HEK293 (cell line): ENCODE measurements at regions not wholly inside any gene's neighbourhood (a gene's known extent, or its start where the extent isn't known, plus 50 kb on each side); places are given as distances from the start of the nearest gene placed in this dataset.

Source experiments
- CTCF ChIA-PET: fragments of 350-600 bp; formaldehyde crosslinking; extraction: SDS; loops from one replicate; lab custom pipeline; 2021; ENCODE audit warnings: antibody characterized with exemption; lab: Yijun Ruan, JAX
- POLR2A ChIA-PET: fragments of 300-600 bp; formaldehyde crosslinking; extraction: SDS; loops from one replicate; lab custom pipeline; 2020; ENCODE audit warnings: antibody characterized with exemption, inconsistent platforms; lab: Yijun Ruan, JAX
- H3K27ac ChIP-seq: fragments of 200-500 bp; sonication (Bioruptor generic); 2 replicates; pipeline ENCODE4 v1.5.1; 2014; ENCODE audit warnings: low read depth, low read length, control low read depth, inconsistent platforms; ENCODE audit errors: extremely low read depth
- H3K36me3 ChIP-seq, 2 experiments: fragments of 200-500 bp in 1 of 2; sonication (Bioruptor generic) in 1 of 2; 1 replicate in 1 of 2; 2 replicates in 1 of 2; pipeline ENCODE4 v1.5.1; 2014 to 2017; ENCODE audit warnings: inconsistent platforms in 2 of 2, low read length in 2 of 2; ENCODE audit not compliant: control insufficient read depth in 2 of 2, insufficient read depth in 1 of 2
- H3K4me1 ChIP-seq: fragments of 200-500 bp; sonication (Bioruptor generic); 2 replicates; pipeline ENCODE4 v1.5.1; 2014; ENCODE audit warnings: mild to moderate bottlenecking, low read length, inconsistent platforms; ENCODE audit not compliant: control insufficient read depth, insufficient read depth
- H3K4me3 ChIP-seq: 2 replicates; pipeline ENCODE4 v1.5.1; 2011; ENCODE audit warnings: low read depth, mild to moderate bottlenecking, control low read depth, low read length, moderate library complexity
- H3K9me3 ChIP-seq: fragments of 200-500 bp; sonication (Bioruptor generic); 2 replicates; pipeline ENCODE4 v1.5.1; 2014; ENCODE audit warnings: low read depth, low read length, inconsistent platforms; ENCODE audit not compliant: control insufficient read depth, insufficient read depth
- KLF1 ChIP-seq: fragments of 450-650 bp; formaldehyde crosslinking; IDR thresholded peaks from 2 replicates; pipeline ENCODE4 v1.5.1; 2016; ENCODE audit warnings: missing biosample characterization, missing genetic modification characterization
- MEIS1 ChIP-seq: sonication (generic); formaldehyde crosslinking; IDR thresholded peaks from 2 replicates; pipeline ENCODE4 v1.8.1; 2022; ENCODE audit warnings: missing genetic modification reagents, mild to moderate bottlenecking, borderline replicate concordance
- PBX3 ChIP-seq: sonication (generic); formaldehyde crosslinking; IDR thresholded peaks from 2 replicates; pipeline ENCODE4 v1.8.1; 2022; ENCODE audit warnings: mild to moderate bottlenecking, moderate library complexity, missing genetic modification reagents
- SCRT2 ChIP-seq: fragments of 450-650 bp; formaldehyde crosslinking; IDR thresholded peaks from 2 replicates; pipeline ENCODE4 v1.5.1; 2016; ENCODE audit warnings: missing biosample characterization, missing genetic modification characterization
- YY1 ChIP-seq: fragments of 450-650 bp; formaldehyde crosslinking; IDR thresholded peaks from 2 replicates; pipeline ENCODE4 v1.5.1; 2018; ENCODE audit warnings: missing biosample characterization, missing genetic modification characterization
- ZBTB1 ChIP-seq: fragments of 450-650 bp; formaldehyde crosslinking; IDR thresholded peaks from 2 replicates; pipeline ENCODE4 v1.5.1; 2016; ENCODE audit warnings: missing biosample characterization, missing genetic modification characterization
- ZBTB20 ChIP-seq: fragments of 450-650 bp; formaldehyde crosslinking; IDR thresholded peaks from 2 replicates; pipeline ENCODE4 v1.5.1; 2016; ENCODE audit warnings: missing biosample characterization, missing genetic modification characterization
- ZBTB6 ChIP-seq: fragments of 450-650 bp; formaldehyde crosslinking; IDR thresholded peaks from 2 replicates; pipeline ENCODE4 v1.5.1; 2017; ENCODE audit warnings: missing biosample characterization, missing genetic modification characterization
- ZBTB7A ChIP-seq: fragments of 450-650 bp; formaldehyde crosslinking; IDR thresholded peaks from 2 replicates; pipeline ENCODE4 v1.5.1; 2016; ENCODE audit warnings: low read depth, missing biosample characterization, missing genetic modification characterization
- ZNF169 ChIP-seq: fragments of 450-650 bp; formaldehyde crosslinking; IDR thresholded peaks from 2 replicates; pipeline ENCODE4 v1.5.1; 2016; ENCODE audit warnings: missing biosample characterization, missing genetic modification characterization
- ZNF2 ChIP-seq: fragments of 450-650 bp; formaldehyde crosslinking; IDR thresholded peaks from 2 replicates; pipeline ENCODE4 v1.5.1; 2016; ENCODE audit warnings: missing biosample characterization, missing genetic modification characterization
- ZNF221 ChIP-seq: fragments of 450-650 bp; formaldehyde crosslinking; IDR thresholded peaks from 2 replicates; pipeline ENCODE4 v1.5.1; 2017; ENCODE audit warnings: missing biosample characterization, missing genetic modification characterization, borderline replicate concordance
- ZNF354C ChIP-seq: fragments of 450-650 bp; formaldehyde crosslinking; IDR thresholded peaks from 2 replicates; pipeline ENCODE4 v1.5.1; 2016; ENCODE audit warnings: missing biosample characterization, missing genetic modification characterization, low read depth, borderline replicate concordance
- ZNF398 ChIP-seq: fragments of 450-650 bp; formaldehyde crosslinking; IDR thresholded peaks from 2 replicates; pipeline ENCODE4 v1.5.1; 2017; ENCODE audit warnings: missing biosample characterization, missing genetic modification characterization
- ZNF473 ChIP-seq: fragments of 450-650 bp; formaldehyde crosslinking; IDR thresholded peaks from 2 replicates; pipeline ENCODE4 v1.5.1; 2017; ENCODE audit warnings: missing biosample characterization, missing genetic modification characterization
- ZNF501 ChIP-seq: fragments of 450-650 bp; formaldehyde crosslinking; IDR thresholded peaks from 2 replicates; pipeline ENCODE4 v1.5.1; 2016; ENCODE audit warnings: missing biosample characterization, missing genetic modification characterization
- ZNF510 ChIP-seq: fragments of 450-650 bp; formaldehyde crosslinking; IDR thresholded peaks from 2 replicates; pipeline ENCODE4 v1.5.1; 2018; ENCODE audit warnings: mild to moderate bottlenecking, missing genetic modification characterization, missing biosample characterization; ENCODE audit not compliant: insufficient replicate concordance
- ZNF571 ChIP-seq: fragments of 450-650 bp; formaldehyde crosslinking; IDR thresholded peaks from 2 replicates; pipeline ENCODE4 v1.5.0; 2017; ENCODE audit warnings: missing biosample characterization, missing genetic modification characterization
- ZNF747 ChIP-seq: fragments of 450-650 bp; formaldehyde crosslinking; IDR thresholded peaks from 2 replicates; pipeline ENCODE4 v1.5.1; 2016; ENCODE audit warnings: missing biosample characterization, missing genetic modification characterization
- ZNF792 ChIP-seq: fragments of 450-650 bp; formaldehyde crosslinking; IDR thresholded peaks from 2 replicates; pipeline ENCODE4 v1.5.1; 2016; ENCODE audit warnings: missing biosample characterization, missing genetic modification characterization
- TF ChIP-seq, protein P1 (sequence below): fragments of 450-650 bp; formaldehyde crosslinking; IDR thresholded peaks from 2 replicates; pipeline ENCODE4 v1.5.1; 2016; ENCODE audit warnings: missing biosample characterization, missing genetic modification characterization
- TF ChIP-seq, protein P2 (sequence below): fragments of 450-650 bp; formaldehyde crosslinking; IDR thresholded peaks from 2 replicates; pipeline ENCODE4 v1.5.1; 2017; ENCODE audit warnings: missing biosample characterization, missing genetic modification characterization
- TF ChIP-seq, protein P3 (sequence below): fragments of 450-650 bp; formaldehyde crosslinking; IDR thresholded peaks from 2 replicates; pipeline ENCODE4 v1.5.1; 2016; ENCODE audit warnings: missing biosample characterization, missing genetic modification characterization

GRCh38 chr20:11072982-11073381 is 399.2 kb upstream of the JAG1 start:
- Histone ChIP-seq H3K9me3 (no peaks in the 10 kb centered on the region), H3K4me1 (peaks cover 14% of the 10 kb centered on the region), H3K27ac (no peak overlapping the region), H3K36me3 (no peaks in the 10 kb centered on the region), H3K4me3 (no peak overlapping the region)
- CTCF ChIA-PET: interaction anchor here (0.7 kb wide), 1 partner anchor 149 kb away, joined by 4 read pairs; no protein-coding TSS in a partner anchor
- TF ChIP-seq PBX3 (CRISPR knock-in tag) (no peak), ZNF510 (tag by site-specific recombination) (no peak), ZNF169 (tag by site-specific recombination) (no peak), ZNF571 (no peak), ZNF501 (tag by site-specific recombination) (no peak), ZNF747 (tag by site-specific recombination) (no peak), ZNF398 (no peak), ZNF473 (tag by site-specific recombination) (no peak)
- TF ChIP-seq, protein P1, sequence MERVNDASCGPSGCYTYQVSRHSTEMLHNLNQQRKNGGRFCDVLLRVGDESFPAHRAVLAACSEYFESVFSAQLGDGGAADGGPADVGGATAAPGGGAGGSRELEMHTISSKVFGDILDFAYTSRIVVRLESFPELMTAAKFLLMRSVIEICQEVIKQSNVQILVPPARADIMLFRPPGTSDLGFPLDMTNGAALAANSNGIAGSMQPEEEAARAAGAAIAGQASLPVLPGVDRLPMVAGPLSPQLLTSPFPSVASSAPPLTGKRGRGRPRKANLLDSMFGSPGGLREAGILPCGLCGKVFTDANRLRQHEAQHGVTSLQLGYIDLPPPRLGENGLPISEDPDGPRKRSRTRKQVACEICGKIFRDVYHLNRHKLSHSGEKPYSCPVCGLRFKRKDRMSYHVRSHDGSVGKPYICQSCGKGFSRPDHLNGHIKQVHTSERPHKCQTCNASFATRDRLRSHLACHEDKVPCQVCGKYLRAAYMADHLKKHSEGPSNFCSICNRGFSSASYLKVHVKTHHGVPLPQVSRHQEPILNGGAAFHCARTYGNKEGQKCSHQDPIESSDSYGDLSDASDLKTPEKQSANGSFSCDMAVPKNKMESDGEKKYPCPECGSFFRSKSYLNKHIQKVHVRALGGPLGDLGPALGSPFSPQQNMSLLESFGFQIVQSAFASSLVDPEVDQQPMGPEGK: no peak
- TF ChIP-seq, protein P2, sequence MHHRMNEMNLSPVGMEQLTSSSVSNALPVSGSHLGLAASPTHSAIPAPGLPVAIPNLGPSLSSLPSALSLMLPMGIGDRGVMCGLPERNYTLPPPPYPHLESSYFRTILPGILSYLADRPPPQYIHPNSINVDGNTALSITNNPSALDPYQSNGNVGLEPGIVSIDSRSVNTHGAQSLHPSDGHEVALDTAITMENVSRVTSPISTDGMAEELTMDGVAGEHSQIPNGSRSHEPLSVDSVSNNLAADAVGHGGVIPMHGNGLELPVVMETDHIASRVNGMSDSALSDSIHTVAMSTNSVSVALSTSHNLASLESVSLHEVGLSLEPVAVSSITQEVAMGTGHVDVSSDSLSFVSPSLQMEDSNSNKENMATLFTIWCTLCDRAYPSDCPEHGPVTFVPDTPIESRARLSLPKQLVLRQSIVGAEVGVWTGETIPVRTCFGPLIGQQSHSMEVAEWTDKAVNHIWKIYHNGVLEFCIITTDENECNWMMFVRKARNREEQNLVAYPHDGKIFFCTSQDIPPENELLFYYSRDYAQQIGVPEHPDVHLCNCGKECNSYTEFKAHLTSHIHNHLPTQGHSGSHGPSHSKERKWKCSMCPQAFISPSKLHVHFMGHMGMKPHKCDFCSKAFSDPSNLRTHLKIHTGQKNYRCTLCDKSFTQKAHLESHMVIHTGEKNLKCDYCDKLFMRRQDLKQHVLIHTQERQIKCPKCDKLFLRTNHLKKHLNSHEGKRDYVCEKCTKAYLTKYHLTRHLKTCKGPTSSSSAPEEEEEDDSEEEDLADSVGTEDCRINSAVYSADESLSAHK (tag by site-specific recombination): no peak
- POLR2A ChIA-PET: no interaction called here

- no peaks in the 10 kb centered on the region for H3K36me3 ChIP-seq
- H3K9me3 ChIP-seq: no peaks in the 10 kb centered on the region
- H3K4me1 ChIP-seq: peaks cover 14% of the 10 kb centered on the region
- H3K27ac ChIP-seq: no peak overlapping the region
- ChIA-PET POLR2A (no interaction called here), CTCF (interaction anchor here (0.6 kb wide), 1 partner anchor 198 kb away, joined by 3 read pairs; no protein-coding TSS in a partner anchor)
- H3K4me3 ChIP-seq: no peak overlapping the region
- TF ChIP-seq ZNF2 (no peak), KLF1 (tag by site-specific recombination) (no peak), ZBTB20 (tag by site-specific recombination) (no peak), ZNF354C (tag by site-specific recombination) (no peak), ZBTB6 (no peak), SCRT2 (no peak), MEIS1 (no peak), ZBTB7A (tag by site-specific recombination) (no peak), ZNF792 (no peak), ZNF221 (tag by site-specific recombination) (no peak), ZBTB1 (tag by site-specific recombination) (no peak), YY1 (tag by site-specific recombination) (no peak)
- TF ChIP-seq, protein P3, sequence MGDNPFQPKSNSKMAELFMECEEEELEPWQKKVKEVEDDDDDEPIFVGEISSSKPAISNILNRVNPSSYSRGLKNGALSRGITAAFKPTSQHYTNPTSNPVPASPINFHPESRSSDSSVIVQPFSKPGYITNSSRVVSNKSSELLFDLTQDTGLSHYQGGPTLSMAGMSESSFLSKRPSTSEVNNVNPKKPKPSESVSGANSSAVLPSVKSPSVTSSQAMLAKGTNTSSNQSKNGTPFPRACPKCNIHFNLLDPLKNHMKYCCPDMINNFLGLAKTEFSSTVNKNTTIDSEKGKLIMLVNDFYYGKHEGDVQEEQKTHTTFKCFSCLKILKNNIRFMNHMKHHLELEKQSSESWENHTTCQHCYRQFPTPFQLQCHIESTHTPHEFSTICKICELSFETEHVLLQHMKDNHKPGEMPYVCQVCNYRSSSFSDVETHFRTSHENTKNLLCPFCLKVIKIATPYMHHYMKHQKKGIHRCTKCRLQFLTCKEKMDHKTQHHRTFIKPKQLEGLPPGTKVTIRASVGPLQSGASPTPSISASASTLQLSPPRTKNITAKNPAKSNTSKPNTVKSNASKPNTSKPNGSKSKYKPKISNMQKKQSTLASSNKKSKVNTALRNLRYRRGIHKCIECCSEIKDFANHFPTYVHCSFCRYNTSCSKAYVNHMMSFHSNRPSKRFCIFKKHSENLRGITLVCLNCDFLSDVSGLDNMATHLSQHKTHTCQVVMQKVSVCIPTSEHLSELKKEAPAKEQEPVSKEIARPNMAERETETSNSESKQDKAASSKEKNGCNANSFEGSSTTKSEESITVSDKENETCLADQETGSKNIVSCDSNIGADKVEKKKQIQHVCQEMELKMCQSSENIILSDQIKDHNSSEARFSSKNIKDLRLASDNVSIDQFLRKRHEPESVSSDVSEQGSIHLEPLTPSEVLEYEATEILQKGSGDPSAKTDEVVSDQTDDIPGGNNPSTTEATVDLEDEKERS (tag by site-specific recombination): no peak
These were observed 402.8 kb upstream of the JAG1 start for GRCh38 chr20:11076434-11077105.
